Caco-2 (cell line): ENCODE measurements at regions not wholly inside any gene's neighbourhood (a gene's known extent, or its start where the extent isn't known, plus 50 kb on each side); places are given as distances from the start of the nearest gene placed in this dataset.

ENCODE experiments used
- BruUV-seq: library from RNA; stranded (reverse); fragments of 400-500 nt; replicated peaks from 2 replicates; lab custom pipeline; 2021; lab: Mats Ljungman, UMichigan
- CTCF ChIA-PET: fragments of 300-600 bp; sonication (Branson Sonifier 250); formaldehyde crosslinking; loops from one replicate; lab custom pipeline; 2022; ENCODE audit warnings: antibody characterized with exemption; lab: Charles Lee
- POLR2A ChIA-PET: fragments of 300-600 bp; sonication (Branson Sonifier 250); formaldehyde crosslinking; loops from one replicate; lab custom pipeline; 2022; ENCODE audit warnings: antibody characterized with exemption; lab: Charles Lee
- DNase-seq, 2 experiments: peaks; one replicate each; pipeline versions ENCODE4 v3.0.0 to v3.0.0-alpha.2; 2020 to 2022
- H3K27me3 ChIP-seq: replicated peaks from 2 replicates; pipeline ENCODE4 v1.6.0; 2011; ENCODE audit warnings: low read length; ENCODE audit not compliant: control insufficient read depth, insufficient read depth
- H3K36me3 ChIP-seq: 2 replicates; pipeline ENCODE4 v1.5.1; 2011; ENCODE audit warnings: low read length; ENCODE audit not compliant: control insufficient read depth, insufficient read depth
- H3K4me1 ChIP-seq: fragments of 250-450 bp; sonication (Bioruptor Pico); 2 replicates; pipeline ENCODE4 v1.5.1; 2020; ENCODE audit warnings: mild to moderate bottlenecking
- H3K4me3 ChIP-seq: 2 replicates; pipeline ENCODE4 v1.5.1; 2011; ENCODE audit warnings: low read depth, mild to moderate bottlenecking, control low read depth, low read length
- H3K9me3 ChIP-seq: fragments of 250-450 bp; sonication (Bioruptor Pico); 2 replicates; pipeline ENCODE4 v1.5.1; 2020; ENCODE audit warnings: mild to moderate bottlenecking, moderate library complexity
- H3K27ac Mint-ChIP-seq: one replicate; pipeline ENCODE4 v1.8.0; 2022; ENCODE audit warnings: mixed read lengths; ENCODE audit not compliant: unreplicated experiment
- H3K27me3 Mint-ChIP-seq: one replicate; pipeline ENCODE4 v1.8.0; 2022; ENCODE audit warnings: mixed read lengths; ENCODE audit not compliant: insufficient read depth, unreplicated experiment
- H3K36me3 Mint-ChIP-seq: one replicate; pipeline ENCODE4 v1.8.0; 2022; ENCODE audit warnings: mild to moderate bottlenecking, mixed read lengths; ENCODE audit not compliant: insufficient read depth, unreplicated experiment
- H3K4me1 Mint-ChIP-seq: one replicate; pipeline ENCODE4 v1.8.0; 2022; ENCODE audit warnings: low read depth, mixed read lengths; ENCODE audit not compliant: unreplicated experiment
- H3K4me3 Mint-ChIP-seq: one replicate; pipeline ENCODE4 v1.8.0; 2022; ENCODE audit warnings: mild to moderate bottlenecking, moderate library complexity, mixed read lengths; ENCODE audit not compliant: unreplicated experiment
- H3K9me3 Mint-ChIP-seq: one replicate; pipeline ENCODE4 v1.8.0; 2022; ENCODE audit warnings: mixed read lengths; ENCODE audit not compliant: unreplicated experiment
- intact Hi-C: fragments of 100-400 bp; cut with micrococcal nuclease; formaldehyde crosslinking; loops from one replicate; pipeline ENCODE4 v1.10.0; 2022; ENCODE audit not compliant: unreplicated experiment
- TF ChIP-seq, protein P1 (sequence below), 2 experiments: fragments of 200-600 bp in 1 of 2; IDR thresholded peaks; 1 replicate in 1 of 2; 2 replicates in 1 of 2; pipeline versions ENCODE4 v1.5.1 to v1.8.0; 2011 to 2022; ENCODE audit warnings: antibody characterized with exemption in 1 of 2, control low read depth in 1 of 2, inconsistent platforms in 1 of 2, low read depth in 1 of 2, low read length in 1 of 2, mild to moderate bottlenecking in 1 of 2, moderate library complexity in 1 of 2; ENCODE audit not compliant: insufficient read depth in 1 of 2, severe bottlenecking in 1 of 2, unreplicated experiment in 1 of 2

DNA sequence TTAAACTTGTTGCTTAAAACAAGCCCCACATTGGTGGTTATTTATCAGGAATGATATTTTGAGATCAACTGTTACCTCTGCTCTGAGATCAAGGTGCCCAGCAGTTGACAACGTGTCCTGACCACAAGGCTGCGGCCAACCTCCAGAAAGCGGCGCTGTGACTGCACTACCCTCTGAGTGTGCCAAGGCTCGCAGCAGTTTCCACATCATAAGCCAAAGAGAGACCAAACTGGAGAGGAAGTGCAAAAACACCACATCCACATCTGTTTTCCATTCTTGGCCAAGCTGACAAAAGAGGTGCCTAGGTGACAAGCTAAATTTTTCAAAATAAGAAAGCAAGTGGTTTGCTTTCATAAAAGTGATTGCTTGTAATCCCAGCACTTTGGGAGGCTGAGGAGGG lies 410.8 kb upstream of the POU3F3 start:
- Mint-ChIP-seq H3K4me3 (no peak overlapping the region), H3K4me1 (peaks cover 7% of the 10 kb centered on the region), H3K36me3 (no peaks in the 10 kb centered on the region), H3K27me3 (no peaks in the 10 kb centered on the region), H3K27ac (no peak overlapping the region), H3K9me3 (no peaks in the 10 kb centered on the region)
- BruUV-seq = no TSS peak
- Histone ChIP-seq H3K4me3 (no peak overlapping the region), H3K4me1 (0 out of 2 replicates have a peak, but pooled peaks cover 9% of the 10 kb centered on the region), H3K27me3 (no peaks in the 10 kb centered on the region), H3K36me3 (no peaks in the 10 kb centered on the region), H3K9me3 (no peaks in the 10 kb centered on the region)
- no peak for DNase-seq
- ChIA-PET CTCF (no interaction called here), POLR2A (no interaction called here)
- intact Hi-C loops = no loop called here
- TF ChIP-seq, protein P1, sequence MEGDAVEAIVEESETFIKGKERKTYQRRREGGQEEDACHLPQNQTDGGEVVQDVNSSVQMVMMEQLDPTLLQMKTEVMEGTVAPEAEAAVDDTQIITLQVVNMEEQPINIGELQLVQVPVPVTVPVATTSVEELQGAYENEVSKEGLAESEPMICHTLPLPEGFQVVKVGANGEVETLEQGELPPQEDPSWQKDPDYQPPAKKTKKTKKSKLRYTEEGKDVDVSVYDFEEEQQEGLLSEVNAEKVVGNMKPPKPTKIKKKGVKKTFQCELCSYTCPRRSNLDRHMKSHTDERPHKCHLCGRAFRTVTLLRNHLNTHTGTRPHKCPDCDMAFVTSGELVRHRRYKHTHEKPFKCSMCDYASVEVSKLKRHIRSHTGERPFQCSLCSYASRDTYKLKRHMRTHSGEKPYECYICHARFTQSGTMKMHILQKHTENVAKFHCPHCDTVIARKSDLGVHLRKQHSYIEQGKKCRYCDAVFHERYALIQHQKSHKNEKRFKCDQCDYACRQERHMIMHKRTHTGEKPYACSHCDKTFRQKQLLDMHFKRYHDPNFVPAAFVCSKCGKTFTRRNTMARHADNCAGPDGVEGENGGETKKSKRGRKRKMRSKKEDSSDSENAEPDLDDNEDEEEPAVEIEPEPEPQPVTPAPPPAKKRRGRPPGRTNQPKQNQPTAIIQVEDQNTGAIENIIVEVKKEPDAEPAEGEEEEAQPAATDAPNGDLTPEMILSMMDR (IDR thresholded peaks at IDR 0.05; ENCODE audit: insufficient read depth in 1 of 2, low read depth in 1 of 2, low read length in 1 of 2, severe bottlenecking in 1 of 2, unreplicated experiment in 1 of 2) = no peak

DNA sequence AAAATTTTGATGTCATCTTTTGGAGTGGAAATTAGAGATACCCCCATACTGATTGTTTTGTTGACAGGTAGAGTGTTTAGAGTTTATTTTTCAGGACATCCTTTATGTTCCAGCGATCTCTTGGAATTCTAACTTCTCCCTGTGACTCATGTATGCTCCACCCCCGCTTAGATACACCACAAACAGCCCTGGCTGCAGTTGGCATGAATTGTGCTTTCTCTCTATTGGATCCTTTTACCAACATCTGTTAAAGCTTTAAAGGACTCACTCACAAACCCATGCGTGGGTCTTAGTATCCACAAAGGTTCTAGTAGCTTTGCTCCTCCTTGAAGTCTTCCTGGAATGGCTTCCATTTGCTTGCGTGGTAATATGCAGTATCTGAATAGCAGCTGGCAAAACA lies 409.5 kb upstream of the POU3F3 start:
- H3K9me3 Mint-ChIP-seq = no peaks in the 10 kb centered on the region
- H3K4me1 Mint-ChIP-seq = peaks cover 7% of the 10 kb centered on the region
- no TSS peak for BruUV-seq
- Histone ChIP-seq H3K4me1 (0 out of 2 replicates have a peak, but pooled peaks cover 9% of the 10 kb centered on the region), H3K9me3 (no peaks in the 10 kb centered on the region), H3K27me3 (no peaks in the 10 kb centered on the region), H3K4me3 (no peak overlapping the region), H3K36me3 (no peaks in the 10 kb centered on the region)
- ChIA-PET POLR2A (no interaction called here), CTCF (no interaction called here)
- no peak overlapping the region for H3K4me3 Mint-ChIP-seq
- H3K27me3 Mint-ChIP-seq = no peaks in the 10 kb centered on the region
- H3K27ac Mint-ChIP-seq = no peak overlapping the region
- intact Hi-C loops = no loop called here
- no peaks in the 10 kb centered on the region for H3K36me3 Mint-ChIP-seq
- no peak for DNase-seq
- TF ChIP-seq, protein P1 (IDR thresholded peaks at IDR 0.05; ENCODE audit: insufficient read depth in 1 of 2, low read depth in 1 of 2, low read length in 1 of 2, severe bottlenecking in 1 of 2, unreplicated experiment in 1 of 2) = no peak

DNA sequence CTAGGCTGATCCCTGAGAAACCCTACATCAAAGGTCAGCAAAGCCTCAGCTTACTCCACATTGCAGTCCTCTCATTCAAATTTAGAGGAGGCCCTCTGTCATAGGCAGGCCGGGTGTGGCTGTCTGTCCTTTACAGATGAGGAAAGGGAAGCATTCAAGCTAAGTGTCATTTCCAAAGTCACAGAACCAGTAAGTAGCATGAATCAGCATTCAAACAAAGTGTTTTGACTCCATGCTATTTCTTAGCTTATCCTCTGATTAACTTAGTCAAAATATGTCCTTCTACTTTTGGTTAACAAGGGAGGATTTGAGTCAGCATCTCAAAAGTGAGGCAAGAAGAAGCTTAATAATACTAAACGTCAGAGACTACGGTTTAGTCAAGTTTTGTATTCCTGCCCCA lies 409.0 kb upstream of the POU3F3 start:
- intact Hi-C loops = no loop called here
- Histone ChIP-seq H3K4me1 (0 out of 2 replicates have a peak, but pooled peaks cover 9% of the 10 kb centered on the region), H3K27me3 (no peaks in the 10 kb centered on the region), H3K9me3 (no peaks in the 10 kb centered on the region), H3K36me3 (no peaks in the 10 kb centered on the region), H3K4me3 (no peak overlapping the region)
- POLR2A ChIA-PET = no interaction called here
- peak; percentile 8 to 44 for DNase-seq
- H3K27me3 Mint-ChIP-seq = no peaks in the 10 kb centered on the region
- TF ChIP-seq, protein P1 (IDR thresholded peaks at IDR 0.05; ENCODE audit: insufficient read depth in 1 of 2, low read depth in 1 of 2, low read length in 1 of 2, severe bottlenecking in 1 of 2, unreplicated experiment in 1 of 2) = no peak
- no TSS peak for BruUV-seq
- CTCF ChIA-PET = no interaction called here
- no peak overlapping the region for H3K27ac Mint-ChIP-seq
- peaks cover 7% of the 10 kb centered on the region for H3K4me1 Mint-ChIP-seq
- no peak overlapping the region for H3K4me3 Mint-ChIP-seq
- no peaks in the 10 kb centered on the region for H3K36me3 Mint-ChIP-seq
- H3K9me3 Mint-ChIP-seq = no peaks in the 10 kb centered on the region
